GM21390 (cell line): ENCODE measurements at regions not wholly inside any gene's neighbourhood (a gene's known extent, or its start where the extent isn't known, plus 50 kb on each side); places are given as distances from the start of the nearest gene placed in this dataset.

Experiments
- ATAC-seq: cut with Tn5 transposase; IDR thresholded peaks from one replicate; pipeline ENCODE4 v1.9.1; 2021; ENCODE audit not compliant: unreplicated experiment

- ATAC-seq = no peak
Measured at GRCh38 chr4:52231526-52231925, 180.4 kb downstream of the SPATA18 start.

- ATAC-seq = no peak
Measured at GRCh38 chr4:52234561-52235440, 183.7 kb downstream of the SPATA18 start.

GRCh38 chr4:52235552-52236201 is 184.6 kb downstream of the SPATA18 start:
- no peak for ATAC-seq

GRCh38 chr4:52241916-52242315 is 190.8 kb downstream of the SPATA18 start:
- no peak for ATAC-seq

- ATAC-seq = no peak
Measured at GRCh38 chr4:52243367-52243766, 192.3 kb downstream of the SPATA18 start.

- no peak for ATAC-seq
Measured at GRCh38 chr4:52244103-52244775, 193.1 kb downstream of the SPATA18 start.

GRCh38 chr4:52244848-52245247 is 193.7 kb downstream of the SPATA18 start:
- ATAC-seq = no peak

GRCh38 chr4:52246827-52247226 is 195.7 kb downstream of the SPATA18 start:
- no peak for ATAC-seq

- no peak for ATAC-seq
Measured at GRCh38 chr4:52247941-52248340, 196.8 kb downstream of the SPATA18 start.

- ATAC-seq = no peak
Measured at GRCh38 chr4:52248820-52249219, 197.7 kb downstream of the SPATA18 start.

- no peak for ATAC-seq
Measured at GRCh38 chr4:52249581-52249980, 198.5 kb downstream of the SPATA18 start.

- ATAC-seq = no peak
Measured at GRCh38 chr4:52250154-52250553, 199.1 kb downstream of the SPATA18 start.

GRCh38 chr4:52251864-52252263 is 200.8 kb downstream of the SPATA18 start:
- no peak for ATAC-seq

GRCh38 chr4:52253025-52253424 is 201.9 kb downstream of the SPATA18 start:
- ATAC-seq = no peak

GRCh38 chr4:52256522-52256921 is 205.4 kb downstream of the SPATA18 start:
- no peak for ATAC-seq

- no peak for ATAC-seq
Measured at GRCh38 chr4:52259978-52260377, 208.9 kb downstream of the SPATA18 start.

GRCh38 chr4:52260514-52261210 is 209.6 kb downstream of the SPATA18 start:
- ATAC-seq = no peak

- ATAC-seq = no peak
Measured at GRCh38 chr4:52263607-52264006, 212.5 kb downstream of the SPATA18 start.

GRCh38 chr4:52265781-52266525 is 214.8 kb downstream of the SPATA18 start:
- no peak for ATAC-seq

- no peak for ATAC-seq
Measured at GRCh38 chr4:52266537-52267137, 215.5 kb downstream of the SPATA18 start.
